OCI-LY1 (cell line): ENCODE measurements at regions not wholly inside any gene's neighbourhood (a gene's known extent, or its start where the extent isn't known, plus 50 kb on each side); places are given as distances from the start of the nearest gene placed in this dataset.

Source experiments
- CTCF ChIP-seq: fragments of 200-600 bp; sonication (generic), shearing (Covaris generic); IDR thresholded peaks from 2 replicates; pipeline ENCODE4 v1.5.1; 2017; ENCODE audit warnings: mild to moderate bottlenecking, antibody characterized with exemption, low read length, moderate library complexity, mixed read lengths
- EZH2 ChIP-seq: fragments of 200-600 bp; sonication (generic), shearing (Covaris generic); IDR thresholded peaks from 2 replicates; pipeline ENCODE4 v1.8.0; 2017; ENCODE audit warnings: borderline replicate concordance, mixed run types, mild to moderate bottlenecking, antibody characterized with exemption, low read length, moderate library complexity, mixed read lengths

- TF ChIP-seq CTCF (no peak), EZH2 (no peak)
These were observed 134.8 kb upstream of the UST start for GRCh38 chr6:148612043-148612442.
